GM10266 (cell line): ENCODE measurements at regions not wholly inside any gene's neighbourhood (a gene's known extent, or its start where the extent isn't known, plus 50 kb on each side); places are given as distances from the start of the nearest gene placed in this dataset.

Experiments used
- DNase-seq: peaks from one replicate; pipeline ENCODE4 v3.0.0; 2012; ENCODE audit errors: extremely low spot score
- TF ChIP-seq, protein P1 (sequence below): IDR thresholded peaks from 2 replicates; pipeline ENCODE4 v1.5.1; 2012; ENCODE audit warnings: mild to moderate bottlenecking, low read depth; ENCODE audit not compliant: control insufficient read depth, insufficient read depth; ENCODE audit errors: missing control alignments

DNA sequence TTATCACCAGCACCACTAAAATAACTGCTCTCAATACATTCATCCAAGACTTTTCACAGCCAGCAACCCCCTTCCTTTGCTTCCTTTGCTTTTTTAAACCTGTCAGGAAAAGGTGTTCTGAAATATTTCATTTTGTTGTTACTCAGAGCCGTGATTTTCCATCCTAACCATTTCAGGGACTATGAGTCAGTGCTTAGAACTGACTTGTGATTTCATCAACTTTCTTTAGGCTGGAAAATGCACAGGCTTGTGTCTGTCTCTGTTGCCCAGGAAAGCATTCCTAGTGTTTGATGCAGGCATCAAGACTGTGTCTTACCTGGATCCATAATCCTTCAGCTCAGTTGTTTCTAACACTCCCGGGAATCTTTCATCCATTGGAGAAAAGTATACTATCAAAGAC is 805.6 kb downstream of the BRINP1 start:
- TF ChIP-seq, protein P1, sequence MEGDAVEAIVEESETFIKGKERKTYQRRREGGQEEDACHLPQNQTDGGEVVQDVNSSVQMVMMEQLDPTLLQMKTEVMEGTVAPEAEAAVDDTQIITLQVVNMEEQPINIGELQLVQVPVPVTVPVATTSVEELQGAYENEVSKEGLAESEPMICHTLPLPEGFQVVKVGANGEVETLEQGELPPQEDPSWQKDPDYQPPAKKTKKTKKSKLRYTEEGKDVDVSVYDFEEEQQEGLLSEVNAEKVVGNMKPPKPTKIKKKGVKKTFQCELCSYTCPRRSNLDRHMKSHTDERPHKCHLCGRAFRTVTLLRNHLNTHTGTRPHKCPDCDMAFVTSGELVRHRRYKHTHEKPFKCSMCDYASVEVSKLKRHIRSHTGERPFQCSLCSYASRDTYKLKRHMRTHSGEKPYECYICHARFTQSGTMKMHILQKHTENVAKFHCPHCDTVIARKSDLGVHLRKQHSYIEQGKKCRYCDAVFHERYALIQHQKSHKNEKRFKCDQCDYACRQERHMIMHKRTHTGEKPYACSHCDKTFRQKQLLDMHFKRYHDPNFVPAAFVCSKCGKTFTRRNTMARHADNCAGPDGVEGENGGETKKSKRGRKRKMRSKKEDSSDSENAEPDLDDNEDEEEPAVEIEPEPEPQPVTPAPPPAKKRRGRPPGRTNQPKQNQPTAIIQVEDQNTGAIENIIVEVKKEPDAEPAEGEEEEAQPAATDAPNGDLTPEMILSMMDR: no peak
- DNase-seq: no peak

DNA sequence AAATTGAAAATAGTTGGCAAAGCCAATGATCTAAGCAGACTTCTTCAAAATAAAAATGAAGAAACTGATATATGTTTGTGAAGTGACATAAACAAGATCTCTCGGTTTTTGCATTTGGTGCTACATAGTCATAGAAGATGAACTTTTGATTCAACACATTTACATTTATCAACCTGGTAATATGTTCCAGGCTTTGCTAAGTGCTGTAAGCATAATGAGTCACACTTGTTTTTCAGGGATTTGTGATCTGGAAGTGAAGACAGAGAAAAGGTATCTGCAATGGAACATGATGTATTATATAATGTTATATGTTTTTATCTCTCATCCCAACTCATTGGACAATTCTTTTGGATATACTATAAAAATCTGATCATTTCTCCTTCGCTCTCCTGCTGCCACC is 801.4 kb downstream of the BRINP1 start:
- DNase-seq: no peak
- TF ChIP-seq, protein P1: no peak

DNA sequence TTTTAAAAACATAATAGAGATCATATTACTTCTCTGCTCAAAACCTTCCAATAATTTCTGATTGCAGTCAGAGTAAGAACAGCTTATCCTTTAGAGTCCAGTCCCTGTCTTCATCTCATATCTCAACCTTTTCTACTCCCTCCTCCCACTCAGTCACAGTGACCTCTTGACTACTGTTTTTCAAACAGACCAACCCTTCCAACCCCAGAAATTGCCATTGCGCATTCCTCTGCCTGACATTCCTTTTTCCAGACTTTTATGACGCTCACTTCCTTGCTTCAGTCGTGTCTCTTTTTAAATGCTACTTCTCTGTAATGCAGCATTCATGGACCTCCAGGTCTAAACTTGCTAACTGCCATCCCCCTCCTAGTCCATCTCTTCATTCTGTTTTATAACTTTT is 800.5 kb downstream of the BRINP1 start:
- no peak for DNase-seq
- TF ChIP-seq, protein P1: no peak

DNA sequence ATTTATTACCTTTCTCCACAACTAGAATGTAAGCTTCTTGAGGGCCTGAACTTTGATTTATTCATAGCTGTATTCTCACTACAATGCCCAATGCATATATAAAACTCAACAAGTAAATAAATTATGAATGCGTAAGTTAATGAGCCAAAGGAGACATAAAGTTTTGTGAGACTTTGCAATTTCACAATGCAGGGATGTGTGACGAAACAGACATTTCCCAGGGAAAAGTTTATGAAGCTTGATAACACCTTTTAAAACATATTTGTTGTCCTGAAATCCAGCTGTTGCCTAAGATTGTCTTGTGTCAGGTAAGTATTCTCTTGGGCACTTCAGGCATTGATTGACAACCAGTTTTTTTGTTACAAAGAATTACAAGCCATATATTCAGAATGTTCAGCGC is 800.1 kb downstream of the BRINP1 start:
- DNase-seq: no peak
- TF ChIP-seq, protein P1: no peak

DNA sequence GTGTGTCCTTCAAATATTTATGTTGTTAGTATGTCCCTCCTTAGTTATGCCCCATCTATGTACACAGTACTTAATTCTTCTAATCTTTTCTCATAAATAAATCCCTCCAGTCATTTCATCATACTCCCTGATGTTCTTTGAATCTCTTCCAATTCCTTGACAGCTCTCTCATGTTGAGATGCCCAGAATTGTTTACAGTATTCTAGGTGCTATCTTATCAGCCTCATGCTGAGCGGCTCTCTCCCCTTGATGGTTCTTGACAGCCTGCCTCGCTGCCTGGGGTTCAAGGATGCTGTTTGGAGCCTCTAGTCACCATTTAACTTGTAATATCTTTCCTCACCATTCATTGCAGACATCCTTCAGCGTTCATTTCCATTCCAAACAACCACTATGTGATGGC is 799.2 kb downstream of the BRINP1 start:
- no peak for DNase-seq
- TF ChIP-seq, protein P1: no peak

DNA sequence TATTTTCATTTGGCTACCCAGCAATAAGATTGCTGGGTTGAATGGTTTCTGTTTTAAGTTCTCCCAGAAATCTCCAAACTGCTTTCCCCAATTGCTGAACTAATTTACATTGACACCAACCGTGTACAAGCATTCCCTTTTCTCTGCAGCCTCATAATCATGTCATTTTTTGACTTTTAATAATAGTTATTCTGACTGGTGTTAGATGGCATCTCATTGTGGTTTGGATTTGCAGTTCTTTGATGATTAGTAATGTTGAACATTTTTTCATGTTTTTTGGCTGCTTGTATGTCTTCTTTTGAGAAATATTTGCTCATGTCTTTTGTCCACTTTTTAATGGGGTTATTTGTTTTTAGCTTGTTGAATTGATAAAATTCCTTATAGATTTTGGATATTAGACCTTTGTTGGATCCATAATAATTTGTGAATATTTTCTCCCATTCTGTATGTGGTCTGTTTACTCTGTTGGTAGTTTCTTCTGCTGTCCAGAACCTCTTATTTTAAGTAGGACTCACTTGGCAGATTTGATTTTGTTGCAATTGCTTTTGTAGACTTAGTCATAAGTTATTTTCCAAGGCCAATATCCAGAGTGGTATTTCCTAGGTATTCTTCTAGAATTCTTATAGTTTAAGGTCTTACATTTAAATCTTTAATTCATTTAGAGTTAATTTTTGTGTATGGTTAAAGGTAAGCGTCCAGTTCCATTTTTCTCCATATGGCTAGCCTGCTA is 793.7 kb downstream of the BRINP1 start:
- TF ChIP-seq, protein P1: no peak
- DNase-seq: no peak

DNA sequence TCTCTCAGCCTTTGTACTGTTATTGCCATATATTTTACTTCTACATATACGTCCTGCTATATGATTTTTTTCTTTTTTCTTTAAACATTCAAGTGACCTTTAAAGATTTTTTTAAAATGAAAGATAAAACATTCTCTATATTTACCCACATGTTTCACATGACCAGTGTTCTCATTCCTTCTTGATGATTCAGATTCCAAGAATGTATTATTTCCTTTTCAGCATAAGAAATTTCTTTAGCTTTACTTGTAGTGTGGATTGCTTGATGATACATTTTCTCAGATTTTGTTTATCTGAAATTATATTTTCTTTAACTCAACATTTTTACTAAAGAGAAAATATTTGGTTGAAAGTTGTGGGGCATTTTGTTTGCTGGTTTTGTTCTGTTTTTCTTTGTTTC is 792.1 kb downstream of the BRINP1 start:
- TF ChIP-seq, protein P1: no peak
- DNase-seq: no peak
